Activated naive CD4-positive, alpha-beta T cell treated with anti-CD3 and anti-CD28 coated beads, Interleukin-2, amount 50 U/mL, for 72 hours (primary cell): ENCODE measurements at regions not wholly inside any gene's neighbourhood (a gene's known extent, or its start where the extent isn't known, plus 50 kb on each side); places are given as distances from the start of the nearest gene placed in this dataset.

Source experiments
- ATAC-seq, 2 donors: fragments of 150-1000 bp; cut with Tn5 transposase; 2 replicates each; pipeline ENCODE4 v1.10.0; 2021; ENCODE audit warnings: mild to moderate bottlenecking in 2 of 2, moderate library complexity in 2 of 2
- DNase-seq, 2 donors: peaks; one replicate each; pipeline ENCODE4 v3.0.0; 2021 to 2022; ENCODE audit warnings: low spot score in 2 of 2
- H3K27ac Mint-ChIP-seq, 2 donors: one replicate each; pipeline ENCODE4 v1.8.0; 2022; ENCODE audit warnings: mild to moderate bottlenecking in 2 of 2, mixed read lengths in 2 of 2
- H3K36me3 Mint-ChIP-seq, 2 donors: one replicate each; pipeline ENCODE4 v1.8.0; 2022; ENCODE audit warnings: mixed read lengths in 2 of 2
- H3K9me3 Mint-ChIP-seq, 2 donors: one replicate each; pipeline ENCODE4 v1.8.0; 2022; ENCODE audit warnings: mixed read lengths in 2 of 2

DNA sequence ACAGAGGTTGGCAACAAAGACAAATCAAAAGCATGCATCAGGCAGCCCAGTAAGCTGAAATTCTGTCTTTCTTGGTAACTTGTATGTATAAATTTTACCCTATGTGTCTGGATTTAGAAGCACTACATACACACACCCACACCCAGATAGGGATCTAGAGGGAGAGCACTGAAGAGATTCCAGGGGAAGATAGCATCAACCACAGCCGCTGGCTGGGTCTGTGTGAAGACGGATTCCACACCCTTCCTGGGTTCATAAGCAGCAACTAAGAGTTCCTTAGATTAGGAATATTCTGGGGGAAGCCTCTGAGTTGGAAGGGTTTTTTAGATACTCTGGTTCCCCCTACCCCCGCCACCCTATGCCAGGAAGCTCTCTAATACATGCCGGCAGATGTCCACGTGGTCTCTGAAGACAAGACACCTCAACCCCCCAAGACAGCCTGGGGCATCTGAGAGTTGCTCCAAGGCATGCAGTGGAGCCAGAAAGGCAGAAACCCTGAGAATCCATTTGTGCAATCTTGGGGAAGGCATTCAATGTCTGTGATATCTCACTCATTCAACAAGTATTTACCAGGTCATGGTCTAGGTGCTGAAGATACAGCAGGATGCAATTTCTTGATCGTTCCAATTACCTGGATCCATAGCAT, 86.4 kb downstream of the NOG start:
- ATAC-seq (no peak), DNase-seq (no peak)
- H3K9me3 Mint-ChIP-seq: no peaks in the 10 kb centered on the region
- no peaks in the 10 kb centered on the region for H3K36me3 Mint-ChIP-seq
- no peak overlapping the region for H3K27ac Mint-ChIP-seq

DNA sequence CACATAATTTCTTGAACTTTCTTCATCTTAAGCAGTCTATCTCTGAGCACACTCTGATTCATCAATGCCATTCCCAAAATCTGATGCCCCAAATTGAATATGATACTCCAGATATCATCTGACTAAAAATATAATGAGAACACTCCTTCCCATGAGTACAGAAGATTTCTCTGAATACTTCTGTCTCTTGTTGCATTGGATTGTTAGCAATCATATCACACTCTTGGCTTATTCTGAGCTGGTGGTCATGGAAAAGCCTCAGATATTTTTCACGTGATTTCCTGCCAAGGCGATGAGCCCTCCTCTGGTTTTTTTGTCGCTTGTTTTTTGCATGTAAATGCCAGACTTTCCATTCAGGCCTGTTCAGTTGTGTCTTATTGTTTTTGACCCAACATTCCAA, 87.2 kb downstream of the NOG start:
- no peaks in the 10 kb centered on the region for H3K9me3 Mint-ChIP-seq
- ATAC-seq (no peak), DNase-seq (no peak)
- no peak overlapping the region for H3K27ac Mint-ChIP-seq
- no peaks in the 10 kb centered on the region for H3K36me3 Mint-ChIP-seq

DNA sequence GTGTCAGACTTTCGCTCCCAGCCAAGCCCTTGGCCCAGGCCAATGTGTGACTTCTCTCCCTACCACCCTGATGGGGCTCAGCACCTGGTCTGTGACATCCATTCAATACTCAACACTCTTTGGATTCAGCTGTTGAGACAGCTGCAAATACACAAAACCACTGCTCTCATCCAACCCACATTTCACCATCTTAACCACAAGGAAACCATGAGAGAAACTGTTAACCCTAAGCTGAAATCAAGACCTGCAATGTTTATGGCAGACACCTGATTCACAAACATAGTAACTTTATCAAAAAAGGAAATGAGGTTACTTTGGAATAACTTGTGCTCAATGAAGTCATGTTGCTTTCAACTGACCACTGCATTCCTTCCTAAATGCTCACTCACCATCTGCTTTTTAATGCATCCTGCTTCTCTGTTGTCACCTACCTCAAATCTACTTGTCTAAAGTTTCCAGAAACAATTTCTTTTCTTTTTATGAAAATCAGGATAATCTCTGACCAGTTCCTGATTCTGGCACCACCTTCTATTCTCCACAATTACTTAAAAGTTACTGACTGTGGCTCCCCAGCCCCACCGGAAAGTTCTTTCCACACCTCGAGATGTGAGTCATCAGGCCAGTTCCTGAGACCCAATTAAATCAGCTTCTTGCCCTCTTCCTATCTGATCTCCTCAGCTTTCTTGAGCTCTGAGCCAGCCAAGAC, 88.2 kb downstream of the NOG start:
- no peaks in the 10 kb centered on the region for H3K36me3 Mint-ChIP-seq
- H3K27ac Mint-ChIP-seq: no peak overlapping the region
- ATAC-seq (peak; percentile 83 to 85), DNase-seq (peak in 1 of 2 donors; percentile 41)
- H3K9me3 Mint-ChIP-seq: peaks cover 0 to 5% of the 10 kb centered on the region in 2 donors

DNA sequence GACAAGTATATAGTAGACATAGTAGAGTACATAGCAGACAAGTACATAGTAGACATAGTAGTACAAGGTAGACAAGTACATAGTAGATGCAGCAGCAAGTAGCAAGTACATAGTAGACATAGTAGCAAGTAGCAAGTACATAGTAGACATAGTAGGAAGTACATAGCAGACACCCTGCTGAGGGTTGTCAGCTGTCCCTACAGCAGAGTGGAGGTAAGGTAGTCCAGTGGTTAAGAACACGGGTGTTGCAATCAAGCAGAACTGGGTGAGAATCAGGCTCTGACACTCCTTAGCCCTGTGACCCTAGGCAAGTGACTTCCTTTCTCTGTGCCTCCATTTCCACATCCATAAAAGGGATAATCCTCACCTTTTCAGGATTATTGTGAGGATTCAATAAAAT, 94.7 kb downstream of the NOG start:
- Mint-ChIP-seq H3K9me3 (peaks cover 0 to 5% of the 10 kb centered on the region in 2 donors), H3K27ac (no peak overlapping the region), H3K36me3 (no peaks in the 10 kb centered on the region)
- no peak for DNase-seq
- no peak for ATAC-seq

DNA sequence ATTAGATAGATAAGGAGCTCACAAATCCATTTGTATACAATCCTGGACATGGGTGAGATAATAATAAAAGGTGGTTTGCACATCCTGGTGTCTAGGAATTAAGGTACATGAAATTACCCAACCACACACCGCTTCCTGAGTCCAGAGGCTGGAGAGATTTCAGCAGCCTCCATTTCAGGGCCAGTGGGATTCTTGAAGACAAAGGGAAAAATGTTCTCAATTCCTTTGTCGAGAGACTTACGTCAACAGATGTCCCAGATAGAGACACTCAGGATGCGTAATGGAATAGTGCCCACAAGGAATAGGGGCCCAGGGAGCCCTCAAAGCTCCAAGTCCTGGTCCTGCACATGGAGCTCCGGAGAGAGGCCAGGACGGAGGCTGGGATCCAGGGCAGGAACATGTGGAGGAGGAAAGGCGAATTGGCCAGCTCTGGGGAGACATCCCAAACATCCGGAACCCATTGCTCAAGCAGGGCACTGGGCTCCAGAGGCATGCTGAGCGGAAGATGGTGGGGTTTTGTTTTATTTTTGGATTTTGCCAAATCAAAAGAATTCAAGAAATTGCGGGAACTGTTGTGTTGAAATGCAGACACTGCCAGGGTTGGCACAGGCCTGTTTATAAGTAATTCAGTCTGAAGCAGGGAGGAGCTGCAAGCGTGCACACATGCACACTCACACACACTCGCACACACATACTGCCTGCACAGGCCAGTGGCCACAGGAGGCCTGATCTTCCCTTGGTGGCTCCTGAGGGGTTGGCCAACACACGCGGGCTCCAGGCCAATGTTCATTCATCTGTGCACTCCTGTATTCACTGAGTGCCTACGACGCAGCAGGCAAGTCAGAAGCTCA, 97.2 kb downstream of the NOG start:
- Mint-ChIP-seq H3K27ac (no peak overlapping the region), H3K9me3 (peaks cover 0 to 5% of the 10 kb centered on the region in 2 donors), H3K36me3 (no peaks in the 10 kb centered on the region)
- DNase-seq: no peak
- ATAC-seq: no peak

DNA sequence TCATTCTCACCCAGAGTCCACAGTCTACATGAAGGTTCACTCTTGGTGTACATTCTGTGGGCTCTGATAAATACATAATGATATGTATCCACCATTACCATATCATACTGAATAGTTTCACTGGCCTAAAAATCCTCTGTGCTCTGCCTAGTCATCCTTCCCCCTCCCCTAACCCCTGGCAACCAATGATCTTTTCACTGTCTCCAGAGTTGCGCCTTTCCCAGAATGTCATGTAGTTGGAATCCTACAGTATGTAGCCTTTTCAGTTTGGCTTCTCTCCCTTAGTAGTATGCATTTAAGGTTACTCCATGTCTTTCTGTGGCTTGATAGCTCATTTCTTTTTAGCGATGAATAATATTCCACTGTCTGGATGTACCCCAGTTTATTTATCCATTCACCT, 101.3 kb downstream of the NOG start:
- Mint-ChIP-seq H3K27ac (no peak overlapping the region), H3K9me3 (no peaks in the 10 kb centered on the region), H3K36me3 (no peaks in the 10 kb centered on the region)
- DNase-seq: no peak
- ATAC-seq: no peak

DNA sequence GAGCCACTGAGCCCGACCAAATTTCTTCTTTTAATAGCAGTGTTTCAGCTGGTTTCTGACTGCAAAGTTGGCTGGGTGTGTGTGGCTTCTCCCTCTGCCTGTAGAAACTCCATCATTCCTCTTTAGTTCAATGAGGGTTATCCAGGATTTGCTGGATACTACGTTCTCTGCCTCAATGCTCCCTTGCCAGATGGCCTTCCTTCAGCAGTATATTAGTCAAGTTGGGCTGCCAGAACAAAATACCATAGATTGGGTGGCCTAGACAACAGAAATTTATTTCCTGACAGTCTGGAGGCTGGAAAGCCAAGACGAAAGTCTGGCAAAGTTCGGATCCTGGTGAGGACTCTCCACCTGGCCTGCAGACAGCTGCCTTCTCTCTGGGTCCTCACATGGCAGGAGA, 103.7 kb downstream of the NOG start:
- ATAC-seq: no peak
- no peaks in the 10 kb centered on the region for H3K9me3 Mint-ChIP-seq

DNA sequence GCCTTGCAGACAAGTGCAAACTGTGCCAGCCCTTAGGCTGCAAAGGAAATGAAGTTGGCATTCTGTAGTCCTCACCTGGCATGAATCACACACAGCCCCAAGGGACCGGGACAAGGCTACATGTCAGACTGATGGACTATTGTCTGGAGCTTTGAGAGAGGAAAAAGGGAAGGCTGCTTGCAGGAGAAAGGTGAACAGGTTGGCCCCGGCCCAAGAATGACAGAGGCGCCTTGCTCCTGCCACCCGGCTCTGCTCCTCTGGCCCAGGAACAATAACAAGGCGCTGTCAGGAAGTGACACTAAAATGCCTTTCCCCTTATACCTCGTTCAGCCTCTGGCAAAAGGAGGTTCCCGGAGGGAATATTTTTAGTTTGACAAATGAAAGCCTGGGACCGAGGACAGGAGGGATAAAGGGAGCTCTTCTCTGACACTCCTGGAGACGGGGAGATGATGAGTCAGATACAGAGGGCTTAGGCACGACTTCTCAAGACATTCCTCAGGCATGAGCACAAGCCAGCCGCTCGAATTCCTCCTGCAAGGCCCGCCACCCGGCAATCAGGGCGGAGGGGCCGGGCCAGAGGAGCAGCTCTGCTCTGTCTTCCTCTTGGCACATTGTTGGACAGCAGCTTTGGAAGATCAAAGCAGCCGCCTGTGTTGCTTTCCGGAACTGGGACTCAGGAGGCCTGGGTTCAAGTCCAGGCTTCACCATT, 105.8 kb downstream of the NOG start:
- no peak for ATAC-seq
- no peak for DNase-seq
- no peaks in the 10 kb centered on the region for H3K36me3 Mint-ChIP-seq
- no peaks in the 10 kb centered on the region for H3K9me3 Mint-ChIP-seq
- no peak overlapping the region for H3K27ac Mint-ChIP-seq

More for the DNA sequence above, 103.7 kb downstream of the NOG start:
- H3K36me3 Mint-ChIP-seq: no peaks in the 10 kb centered on the region
- no peak overlapping the region for H3K27ac Mint-ChIP-seq
- DNase-seq: no peak

DNA sequence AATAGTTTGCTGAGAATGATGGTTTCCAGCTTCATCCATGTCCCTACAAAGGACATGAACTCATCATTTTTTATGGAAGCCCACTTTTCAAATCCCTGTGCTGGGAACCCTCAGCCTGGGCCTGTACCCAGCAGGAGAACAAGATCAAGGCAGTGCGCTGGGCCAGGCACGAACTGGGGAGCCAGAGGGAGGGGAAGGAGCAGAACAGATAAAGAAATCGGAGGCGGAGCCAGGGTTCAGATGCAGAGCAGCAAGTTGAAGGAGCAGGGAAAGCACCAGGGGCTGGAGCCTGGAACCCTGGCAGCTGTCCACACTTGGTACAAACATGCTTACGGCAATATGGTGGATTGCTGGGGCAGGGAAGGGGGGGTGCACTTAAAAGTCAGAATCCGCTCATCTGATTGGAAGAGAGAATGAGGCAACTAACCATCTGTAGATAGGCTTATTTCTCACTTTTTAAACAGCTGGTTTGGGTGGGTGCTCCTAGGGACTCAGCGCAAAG, 107.5 kb downstream of the NOG start:
- Mint-ChIP-seq H3K36me3 (no peaks in the 10 kb centered on the region), H3K9me3 (no peaks in the 10 kb centered on the region), H3K27ac (no peak overlapping the region)
- ATAC-seq (no peak), DNase-seq (no peak)

DNA sequence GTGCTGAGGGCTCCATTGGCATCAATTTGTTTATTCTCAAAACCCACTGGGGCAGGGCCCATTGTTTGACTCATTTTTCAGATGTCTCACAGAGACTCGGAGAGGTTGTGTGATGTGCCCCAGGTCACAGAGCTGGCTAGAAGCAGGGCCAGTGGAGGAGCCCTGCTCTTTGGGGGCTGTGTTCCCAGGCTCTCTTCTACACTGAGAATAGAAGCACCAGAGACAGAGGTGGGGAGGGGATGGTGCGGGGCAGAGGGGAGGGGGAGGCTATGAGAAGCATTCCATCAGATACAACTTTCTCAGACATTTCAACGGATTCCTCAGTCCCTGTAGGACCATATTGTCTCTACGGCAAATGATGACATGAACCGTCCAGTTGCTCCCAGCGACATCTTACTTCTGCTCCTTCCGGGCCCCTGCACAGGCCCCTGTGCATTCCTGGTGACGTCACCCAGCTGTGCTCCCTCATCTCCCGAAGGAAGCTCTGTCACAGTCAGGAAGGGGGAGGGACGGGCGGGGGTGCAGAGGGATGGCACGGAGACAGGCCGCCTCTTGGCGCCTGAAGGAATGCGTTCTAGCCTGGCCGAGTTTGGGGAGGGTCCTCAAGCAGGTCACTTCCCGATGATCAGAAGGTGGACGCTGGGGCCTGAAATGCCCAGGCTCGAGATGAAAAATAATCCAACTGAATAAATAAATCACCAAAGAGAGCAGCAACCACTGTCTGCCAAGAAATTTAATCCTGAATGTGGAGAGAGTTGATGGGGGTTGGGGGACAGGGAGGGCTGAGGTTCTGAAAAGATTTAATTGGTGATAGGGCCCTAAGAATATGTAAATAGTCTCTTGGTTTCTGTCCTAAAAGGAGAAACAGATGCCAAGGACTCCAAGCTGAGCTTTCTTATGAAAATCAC, 114.1 kb downstream of the NOG start:
- Mint-ChIP-seq H3K36me3 (peaks cover 0 to 8% of the 10 kb centered on the region in 2 donors), H3K9me3 (peaks cover 0 to 1% of the 10 kb centered on the region in 2 donors), H3K27ac (no peak overlapping the region)
- ATAC-seq: no peak
- DNase-seq: no peak

DNA sequence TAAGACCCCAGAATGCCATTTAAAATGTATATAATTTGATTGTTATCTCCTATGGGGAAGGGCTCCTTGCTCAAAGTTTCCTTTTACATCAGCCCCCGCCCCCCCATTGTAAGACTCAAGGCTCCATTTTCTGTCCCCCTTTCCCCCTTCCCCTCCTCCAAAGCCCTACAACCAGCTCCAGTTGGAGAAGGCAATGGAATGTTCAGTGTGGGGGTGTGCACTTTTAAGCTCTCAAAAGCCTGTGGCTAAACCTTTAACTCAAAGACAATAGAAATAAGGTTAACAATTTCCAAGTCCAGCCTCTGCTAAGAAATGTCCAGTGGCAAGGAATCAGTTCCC, 114.7 kb downstream of the NOG start:
- no peak overlapping the region for H3K27ac Mint-ChIP-seq
- no peak for DNase-seq
- ATAC-seq: no peak
- peaks cover 0 to 4% of the 10 kb centered on the region in 2 donors for H3K9me3 Mint-ChIP-seq
- peaks cover 0 to 13% of the 10 kb centered on the region in 2 donors for H3K36me3 Mint-ChIP-seq

DNA sequence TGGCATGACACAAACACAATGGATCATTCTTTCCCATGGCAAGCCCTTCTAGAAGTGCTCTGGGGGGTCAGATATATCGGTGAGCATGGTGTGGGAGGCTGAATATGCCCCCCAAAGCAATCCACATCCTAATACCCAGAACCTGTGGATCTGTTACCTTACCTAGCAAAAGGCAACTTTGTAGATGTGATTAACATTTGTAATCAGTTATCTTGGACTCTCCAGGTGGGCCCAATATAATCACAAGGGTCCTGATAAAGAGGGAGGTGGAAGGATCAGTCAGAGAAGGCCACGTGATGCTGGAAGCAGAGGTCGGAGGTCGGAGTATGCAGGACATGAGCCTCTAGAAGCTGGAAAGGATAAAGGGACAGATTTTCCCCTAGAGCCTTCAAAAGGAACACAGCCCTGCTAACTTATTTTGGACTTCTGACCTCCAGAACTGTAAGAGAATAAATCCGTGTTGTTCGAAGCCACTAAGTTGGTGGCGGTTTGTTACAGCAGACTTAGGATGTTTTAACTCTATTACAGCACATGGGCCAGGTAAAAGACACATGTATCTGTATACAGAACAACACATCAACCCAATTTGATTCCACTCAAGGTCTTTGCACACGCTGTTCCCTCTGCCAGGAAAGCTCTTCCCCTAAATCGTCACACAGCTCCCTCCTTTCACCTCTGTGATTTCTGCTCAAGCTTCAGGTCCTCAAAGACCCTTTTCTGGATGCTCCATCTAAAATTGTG, 115.3 kb downstream of the NOG start:
- ATAC-seq: no peak
- H3K36me3 Mint-ChIP-seq: peaks cover 0 to 13% of the 10 kb centered on the region in 2 donors

DNA sequence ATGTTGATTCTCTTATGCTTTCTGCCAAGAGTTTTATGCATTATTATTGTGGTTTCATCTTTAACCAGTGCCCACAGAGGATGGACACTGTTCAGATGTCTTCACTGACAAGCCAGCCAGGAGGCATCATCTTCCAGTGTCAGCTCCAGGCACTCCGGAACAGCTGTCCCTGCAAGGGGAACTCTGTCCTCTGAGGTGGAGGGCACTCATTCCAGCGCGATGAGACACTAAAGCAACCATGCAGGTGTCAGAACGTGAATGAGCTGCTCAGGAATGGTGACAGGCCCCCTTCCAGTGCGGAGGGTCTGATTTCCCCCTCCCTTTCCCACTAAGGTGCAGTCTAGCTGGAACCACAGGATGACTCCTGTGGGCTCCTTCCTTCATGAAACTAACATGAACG, 117.5 kb downstream of the NOG start:
- peaks cover 0 to 13% of the 10 kb centered on the region in 2 donors for H3K36me3 Mint-ChIP-seq
- ATAC-seq (no peak), DNase-seq (no peak)
- peaks cover 0 to 4% of the 10 kb centered on the region in 2 donors for H3K9me3 Mint-ChIP-seq
- H3K27ac Mint-ChIP-seq: no peak overlapping the region

More for the DNA sequence above, 115.3 kb downstream of the NOG start:
- Mint-ChIP-seq H3K9me3 (peaks cover 0 to 4% of the 10 kb centered on the region in 2 donors), H3K27ac (peak overlapping the region in 1 of 2 donors; percentile 12)
- no peak for DNase-seq

DNA sequence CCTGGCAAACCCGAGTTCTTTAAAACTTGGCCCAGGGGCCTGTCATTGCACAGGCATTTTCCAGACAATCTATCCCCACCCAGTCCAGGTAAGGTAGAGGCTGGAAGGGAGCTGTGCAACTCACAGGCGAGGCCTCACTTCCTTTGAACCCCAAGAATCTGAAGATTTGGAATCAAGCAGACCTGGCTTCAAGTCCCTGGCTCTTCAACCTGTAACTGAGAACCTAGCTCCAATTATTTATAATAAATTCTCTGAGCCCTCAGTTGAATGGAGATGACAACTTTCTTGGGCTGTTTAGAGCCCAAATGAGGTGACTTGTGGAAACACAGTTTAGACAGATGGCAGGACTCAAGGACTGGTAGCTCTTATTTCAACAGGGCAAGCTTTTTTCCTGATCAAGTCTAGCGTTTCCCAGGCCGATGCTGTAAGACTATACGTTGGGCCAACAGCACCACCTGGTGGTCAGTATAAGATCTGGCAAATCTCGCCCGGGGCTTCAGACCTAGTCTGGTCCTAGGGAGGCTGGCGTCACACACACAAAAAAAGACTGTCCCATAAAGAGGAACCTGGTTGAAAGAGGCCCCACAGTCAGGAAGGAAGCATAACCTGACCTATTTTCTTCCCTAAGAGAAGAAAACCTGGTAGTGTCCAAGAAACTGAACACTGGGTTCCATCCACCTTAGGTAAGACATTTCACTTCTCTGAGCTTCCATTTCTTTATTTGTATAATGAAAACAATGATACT, 117.9 kb downstream of the C17orf67 start:
- DNase-seq (peak; percentile 62 to 82), ATAC-seq (peak; percentile 95)
- no peak overlapping the region for H3K27ac Mint-ChIP-seq
- peaks cover 0 to 4% of the 10 kb centered on the region in 2 donors for H3K9me3 Mint-ChIP-seq
- peaks cover 0 to 13% of the 10 kb centered on the region in 2 donors for H3K36me3 Mint-ChIP-seq
